ENCODE measurements at regions not wholly inside any gene's neighbourhood (a gene's known extent, or its start where the extent isn't known, plus 50 kb on each side); places are given as distances from the start of the nearest gene placed in this dataset.

- DNase-seq: no peak
- H3K36me3 ChIP-seq (replicated peaks): no peaks in the 10 kb centered on the region
- no peak for TF ChIP-seq CTCF (IDR thresholded peaks at IDR 0.05; ENCODE audit: low read depth, low read length, missing control alignments)
- no peak overlapping the region for H3K27ac ChIP-seq
- no peak overlapping the region for H3K4me3 ChIP-seq (ENCODE audit: low read depth, low read length)
- in situ Hi-C loops (cut with HindIII; ENCODE audit: low pct_ligation_motif_present, low sequenced_read_pairs): no loop called here
- no peaks in the 10 kb centered on the region for H3K27me3 ChIP-seq (replicated peaks)
Measured at GRCh38 chr5:6873359-6873758, 160.1 kb downstream of the TENT4A start.

- H3K4me3 ChIP-seq (ENCODE audit: low read depth, low read length): no peak overlapping the region
- no peaks in the 10 kb centered on the region for H3K27me3 ChIP-seq (replicated peaks)
- DNase-seq: no peak
- in situ Hi-C loops (cut with HindIII; ENCODE audit: low pct_ligation_motif_present, low sequenced_read_pairs): no loop called here
- H3K36me3 ChIP-seq (replicated peaks): no peaks in the 10 kb centered on the region
- no peak overlapping the region for H3K27ac ChIP-seq
- no peak for TF ChIP-seq CTCF (IDR thresholded peaks at IDR 0.05; ENCODE audit: low read depth, low read length, missing control alignments)
Measured at GRCh38 chr5:6875376-6875775, 162.1 kb downstream of the TENT4A start.

DNA sequence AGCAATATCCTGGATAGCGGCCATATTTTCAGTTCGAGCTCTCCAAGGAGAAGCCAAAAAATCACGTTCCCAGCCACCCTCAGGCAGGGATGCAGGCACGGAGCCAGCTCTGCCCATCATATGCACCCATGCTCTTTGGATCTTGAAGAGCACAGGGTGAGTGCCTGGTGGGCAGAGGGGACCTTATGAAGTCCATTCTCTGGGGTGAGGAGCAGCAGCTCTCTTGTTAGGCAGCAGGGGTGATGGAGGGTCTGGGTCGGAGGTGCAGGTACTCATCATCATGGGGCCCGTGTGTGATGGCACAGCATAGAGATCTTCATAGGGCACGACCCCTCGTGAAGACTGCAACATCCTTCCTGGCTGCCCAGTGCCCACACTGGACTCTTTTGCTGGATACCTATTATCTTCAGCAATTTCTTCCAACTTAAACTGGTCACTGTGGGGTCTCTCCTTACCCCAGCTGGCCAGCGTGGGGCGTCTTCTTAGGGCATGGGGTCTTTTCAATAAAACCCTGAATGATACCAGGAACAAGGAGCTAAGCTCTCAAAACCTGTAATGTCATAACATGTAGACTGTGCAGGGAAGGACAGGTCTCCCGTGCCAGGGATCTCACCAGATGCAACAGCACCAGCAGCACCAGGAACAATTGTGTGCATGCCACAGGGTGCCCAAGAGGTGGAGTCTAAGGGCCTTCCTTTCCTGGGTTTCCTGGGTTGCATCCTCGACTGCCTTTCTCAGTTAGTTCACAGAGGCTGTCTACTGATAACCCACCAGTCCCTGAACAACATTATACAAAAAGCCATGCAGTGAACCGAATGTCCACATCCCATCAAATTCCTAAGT, 165.0 kb downstream of the TENT4A start:
- TF ChIP-seq CTCF (IDR thresholded peaks at IDR 0.05; ENCODE audit: low read depth, low read length, missing control alignments): no peak
- DNase-seq: no peak
- Histone ChIP-seq H3K27me3 (replicated peaks) (no peaks in the 10 kb centered on the region), H3K36me3 (replicated peaks) (no peaks in the 10 kb centered on the region), H3K27ac (no peak overlapping the region), H3K4me3 (ENCODE audit: low read depth, low read length) (no peak overlapping the region)
- in situ Hi-C loops (cut with HindIII; ENCODE audit: low pct_ligation_motif_present, low sequenced_read_pairs): no loop called here

DNA sequence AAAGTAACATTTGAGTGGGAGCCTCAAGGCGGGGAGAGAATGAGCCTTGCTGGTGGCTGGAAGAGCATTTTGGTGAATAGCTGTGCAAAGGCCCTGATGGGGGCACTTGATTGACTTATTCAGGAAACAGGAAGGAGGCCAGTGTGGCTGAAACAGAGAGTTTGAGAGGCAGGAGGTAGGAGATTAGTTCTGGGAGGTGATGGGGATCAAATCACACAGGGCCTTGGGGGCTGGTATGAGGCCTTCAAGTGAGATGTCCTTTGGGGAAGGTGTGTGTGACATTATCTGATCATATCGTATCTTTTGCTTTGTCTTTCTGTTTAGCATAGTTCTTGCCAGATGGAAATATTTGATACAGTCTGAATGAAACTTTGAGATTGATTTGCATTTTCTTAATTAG, 172.3 kb downstream of the TENT4A start:
- no peak for DNase-seq
- TF ChIP-seq CTCF (IDR thresholded peaks at IDR 0.05; ENCODE audit: low read depth, low read length, missing control alignments): no peak
- in situ Hi-C loops (cut with HindIII; ENCODE audit: low pct_ligation_motif_present, low sequenced_read_pairs): no loop called here
- Histone ChIP-seq H3K27ac (no peak overlapping the region), H3K36me3 (replicated peaks) (no peaks in the 10 kb centered on the region), H3K27me3 (replicated peaks) (no peaks in the 10 kb centered on the region), H3K4me3 (ENCODE audit: low read depth, low read length) (no peak overlapping the region)

- no peak for DNase-seq
- TF ChIP-seq CTCF (IDR thresholded peaks at IDR 0.05; ENCODE audit: low read depth, low read length, missing control alignments): no peak
- H3K4me3 ChIP-seq (ENCODE audit: low read depth, low read length): no peak overlapping the region
- in situ Hi-C loops (cut with HindIII; ENCODE audit: low pct_ligation_motif_present, low sequenced_read_pairs): no loop called here
- no peaks in the 10 kb centered on the region for H3K27me3 ChIP-seq (replicated peaks)
- H3K27ac ChIP-seq: no peak overlapping the region
- H3K36me3 ChIP-seq (replicated peaks): no peaks in the 10 kb centered on the region
Measured at GRCh38 chr5:6886866-6887265, 173.6 kb downstream of the TENT4A start.

GRCh38 chr5:6889030-6889429, 175.8 kb downstream of the TENT4A start:
- no peaks in the 10 kb centered on the region for H3K27me3 ChIP-seq (replicated peaks)
- in situ Hi-C loops (cut with HindIII; ENCODE audit: low pct_ligation_motif_present, low sequenced_read_pairs): no loop called here
- TF ChIP-seq CTCF (IDR thresholded peaks at IDR 0.05; ENCODE audit: low read depth, low read length, missing control alignments): no peak
- H3K27ac ChIP-seq: no peak overlapping the region
- no peak overlapping the region for H3K4me3 ChIP-seq (ENCODE audit: low read depth, low read length)
- DNase-seq: no peak
- H3K36me3 ChIP-seq (replicated peaks): no peaks in the 10 kb centered on the region
